ENCODE measurements at regions not wholly inside any gene's neighbourhood (a gene's known extent, or its start where the extent isn't known, plus 50 kb on each side); places are given as distances from the start of the nearest gene placed in this dataset.

- no peak for TF ChIP-seq ZNF462 (CRISPR knock-in tag; IDR thresholded peaks at IDR 0.05)
- no peak for TF ChIP-seq ETS1 (IDR thresholded peaks at IDR 0.05)
- no peak for TF ChIP-seq EZH2 (IDR thresholded peaks at IDR 0.05; ENCODE audit: low read depth, unreplicated experiment)
Observed at GRCh38 chr3:29099775-29100174, 181.1 kb upstream of the RBMS3 start (continued).

- H3K36me3 ChIP-seq (ENCODE audit: insufficient read depth): no peaks in the 10 kb centered on the region
- H3K9me2 ChIP-seq (ENCODE audit: insufficient read depth): no peaks in the 10 kb centered on the region
- Mint-ChIP-seq H3K27ac (no peak overlapping the region), H3K36me3 (ENCODE audit: low read depth) (no peaks in the 10 kb centered on the region), H3K4me3 (no peak overlapping the region), H3K9me3 (no peaks in the 10 kb centered on the region; the same call in 2 of the 3 replicates), H3K4me1 (peaks cover 7% of the 10 kb centered on the region; the same call in 2 of the 3 replicates), H3K27me3 (ENCODE audit: insufficient read depth, low read depth, poor library complexity) (peaks cover 3% of the 10 kb centered on the region)
- H3K4me2 ChIP-seq: no peak overlapping the region
- no peak overlapping the region for H3K27ac ChIP-seq (ENCODE audit: low read depth)
- H2AFZ ChIP-seq: no peak overlapping the region
- no peak for ATAC-seq
- TF ChIP-seq EZH2phosphoT487 (IDR thresholded peaks at IDR 0.05; ENCODE audit: unreplicated experiment) (no peak), ZNF331 (CRISPR knock-in tag; IDR thresholded peaks at IDR 0.05; ENCODE audit: low read depth) (no peak), REST (IDR thresholded peaks at IDR 0.05; ENCODE audit: unreplicated experiment) (no peak)
- TF ChIP-seq, protein P1, sequence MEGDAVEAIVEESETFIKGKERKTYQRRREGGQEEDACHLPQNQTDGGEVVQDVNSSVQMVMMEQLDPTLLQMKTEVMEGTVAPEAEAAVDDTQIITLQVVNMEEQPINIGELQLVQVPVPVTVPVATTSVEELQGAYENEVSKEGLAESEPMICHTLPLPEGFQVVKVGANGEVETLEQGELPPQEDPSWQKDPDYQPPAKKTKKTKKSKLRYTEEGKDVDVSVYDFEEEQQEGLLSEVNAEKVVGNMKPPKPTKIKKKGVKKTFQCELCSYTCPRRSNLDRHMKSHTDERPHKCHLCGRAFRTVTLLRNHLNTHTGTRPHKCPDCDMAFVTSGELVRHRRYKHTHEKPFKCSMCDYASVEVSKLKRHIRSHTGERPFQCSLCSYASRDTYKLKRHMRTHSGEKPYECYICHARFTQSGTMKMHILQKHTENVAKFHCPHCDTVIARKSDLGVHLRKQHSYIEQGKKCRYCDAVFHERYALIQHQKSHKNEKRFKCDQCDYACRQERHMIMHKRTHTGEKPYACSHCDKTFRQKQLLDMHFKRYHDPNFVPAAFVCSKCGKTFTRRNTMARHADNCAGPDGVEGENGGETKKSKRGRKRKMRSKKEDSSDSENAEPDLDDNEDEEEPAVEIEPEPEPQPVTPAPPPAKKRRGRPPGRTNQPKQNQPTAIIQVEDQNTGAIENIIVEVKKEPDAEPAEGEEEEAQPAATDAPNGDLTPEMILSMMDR (conservative IDR thresholded peaks at IDR 0.05; ENCODE audit: low read depth in 2 of 2): no peak
- H3F3A ChIP-seq (replicated peaks; ENCODE audit: low read depth): no peaks in the 10 kb centered on the region
- no peaks in the 10 kb centered on the region for H3K27me3 ChIP-seq (ENCODE audit: insufficient read depth)
- H4K20me1 ChIP-seq (replicated peaks; ENCODE audit: insufficient read depth): no peaks in the 10 kb centered on the region
- DNase-seq (ENCODE audit: low spot score): no peak
- no peak overlapping the region for H3K4me3 ChIP-seq
- H3K79me2 ChIP-seq (replicated peaks; ENCODE audit: insufficient read depth): no peaks in the 10 kb centered on the region
- H3K4me1 ChIP-seq (ENCODE audit: insufficient read depth): no peaks in the 10 kb centered on the region
Observed at GRCh38 chr3:29100292-29100691, 180.6 kb upstream of the RBMS3 start.
